Panc1 (cell line): ENCODE measurements at regions not wholly inside any gene's neighbourhood (a gene's known extent, or its start where the extent isn't known, plus 50 kb on each side); places are given as distances from the start of the nearest gene placed in this dataset.
"Not testable (repeated sequence)": the region's sequence is repeated elsewhere in the genome, so short reads cannot be mapped to it uniquely, and the experiment has no call there.

Source experiments
- ATAC-seq: fragments of 200-7000 bp; cut with Tn5 transposase; 2 replicates; pipeline ENCODE4 v1.9.1; 2020; ENCODE audit warnings: mild to moderate bottlenecking, moderate library complexity
- BruUV-seq: library from RNA; stranded (reverse); fragments of 400-500 nt; replicated peaks from 2 replicates; lab custom pipeline; 2021; lab: Mats Ljungman, UMichigan
- CTCF ChIA-PET: fragments of 300-600 bp; sonication (Branson Sonifier 250); formaldehyde crosslinking; loops from one replicate; lab custom pipeline; 2022; ENCODE audit warnings: antibody characterized with exemption; lab: Charles Lee
- POLR2A ChIA-PET: fragments of 300-600 bp; sonication (Branson Sonifier 250); formaldehyde crosslinking; loops from one replicate; lab custom pipeline; 2022; ENCODE audit warnings: antibody characterized with exemption; lab: Charles Lee
- DNase-seq: peaks from one replicate; pipeline ENCODE4 v3.0.0-alpha.2; 2010; ENCODE audit warnings: low read depth, low spot score
- H3K27ac ChIP-seq: 2 replicates; pipeline ENCODE4 v1.5.1; 2011; ENCODE audit warnings: mild to moderate bottlenecking, low read length, inconsistent platforms
- H3K27me3 ChIP-seq: fragments of 200-500 bp; sonication (Bioruptor generic); 2 replicates; pipeline ENCODE4 v1.6.0; 2014; ENCODE audit warnings: low read length, inconsistent platforms; ENCODE audit not compliant: control insufficient read depth, insufficient read depth
- H3K36me3 ChIP-seq: fragments of 200-500 bp; sonication (Bioruptor generic); 2 replicates; pipeline ENCODE4 v1.5.1; 2014; ENCODE audit warnings: inconsistent platforms, mild to moderate bottlenecking, low read length, moderate library complexity; ENCODE audit not compliant: control insufficient read depth, insufficient read depth
- H3K4me1 ChIP-seq: 2 replicates; pipeline ENCODE4 v1.5.1; 2011; ENCODE audit warnings: inconsistent platforms, mild to moderate bottlenecking, low read length, moderate library complexity; ENCODE audit not compliant: control insufficient read depth, insufficient read depth
- H3K4me3 ChIP-seq, 2 experiments: 2 replicates each; pipeline ENCODE4 v1.5.1; 2011 to 2012; ENCODE audit warnings: low read depth in 2 of 2, low read length in 2 of 2, mild to moderate bottlenecking in 2 of 2, inconsistent platforms in 1 of 2, moderate library complexity in 1 of 2
- H3K9me3 ChIP-seq: fragments of 200-500 bp; sonication (Bioruptor generic); 2 replicates; pipeline ENCODE4 v1.5.1; 2014; ENCODE audit warnings: low read depth, mild to moderate bottlenecking, inconsistent platforms, low read length, moderate library complexity; ENCODE audit not compliant: control insufficient read depth, insufficient read depth
- CTCF ChIP-seq: fragments of 450-650 bp; IDR thresholded peaks from 2 replicates; pipeline ENCODE4 v1.5.1; 2017; ENCODE audit warnings: mild to moderate bottlenecking
- POLR2AphosphoS5 ChIP-seq: IDR thresholded peaks from 2 replicates; pipeline ENCODE4 v1.6.1; 2012; ENCODE audit warnings: mild to moderate bottlenecking, low read depth, low read length, moderate library complexity
- REST ChIP-seq, 2 experiments: IDR thresholded peaks; 2 replicates each; pipeline ENCODE4 v1.6.1; 2011 to 2012; ENCODE audit warnings: low read depth in 2 of 2, control low read depth in 1 of 2, low read length in 1 of 2, mild to moderate bottlenecking in 1 of 2, moderate library complexity in 1 of 2; ENCODE audit not compliant: insufficient read depth in 1 of 2
- SIN3A ChIP-seq: IDR thresholded peaks from 2 replicates; pipeline ENCODE4 v1.6.1; 2012; ENCODE audit warnings: low read depth, mild to moderate bottlenecking, low read length, moderate library complexity, borderline replicate concordance; ENCODE audit not compliant: insufficient read depth
- TCF7L2 ChIP-seq: IDR thresholded peaks from 2 replicates; pipeline ENCODE4 v1.6.1; 2011; ENCODE audit warnings: mild to moderate bottlenecking, low read depth, low read length, inconsistent platforms
- in situ Hi-C: cut with HindIII; loops from 2 replicates; pipeline ENCODE4 v1.10.0; 2016; ENCODE audit warnings: low sequenced_read_pairs, low pct_unique_long_range_greater_than_20kb
- intact Hi-C: fragments of 100-400 bp; cut with micrococcal nuclease; formaldehyde crosslinking; loops from one replicate; pipeline ENCODE4 v1.10.0; 2022; ENCODE audit not compliant: unreplicated experiment

DNA sequence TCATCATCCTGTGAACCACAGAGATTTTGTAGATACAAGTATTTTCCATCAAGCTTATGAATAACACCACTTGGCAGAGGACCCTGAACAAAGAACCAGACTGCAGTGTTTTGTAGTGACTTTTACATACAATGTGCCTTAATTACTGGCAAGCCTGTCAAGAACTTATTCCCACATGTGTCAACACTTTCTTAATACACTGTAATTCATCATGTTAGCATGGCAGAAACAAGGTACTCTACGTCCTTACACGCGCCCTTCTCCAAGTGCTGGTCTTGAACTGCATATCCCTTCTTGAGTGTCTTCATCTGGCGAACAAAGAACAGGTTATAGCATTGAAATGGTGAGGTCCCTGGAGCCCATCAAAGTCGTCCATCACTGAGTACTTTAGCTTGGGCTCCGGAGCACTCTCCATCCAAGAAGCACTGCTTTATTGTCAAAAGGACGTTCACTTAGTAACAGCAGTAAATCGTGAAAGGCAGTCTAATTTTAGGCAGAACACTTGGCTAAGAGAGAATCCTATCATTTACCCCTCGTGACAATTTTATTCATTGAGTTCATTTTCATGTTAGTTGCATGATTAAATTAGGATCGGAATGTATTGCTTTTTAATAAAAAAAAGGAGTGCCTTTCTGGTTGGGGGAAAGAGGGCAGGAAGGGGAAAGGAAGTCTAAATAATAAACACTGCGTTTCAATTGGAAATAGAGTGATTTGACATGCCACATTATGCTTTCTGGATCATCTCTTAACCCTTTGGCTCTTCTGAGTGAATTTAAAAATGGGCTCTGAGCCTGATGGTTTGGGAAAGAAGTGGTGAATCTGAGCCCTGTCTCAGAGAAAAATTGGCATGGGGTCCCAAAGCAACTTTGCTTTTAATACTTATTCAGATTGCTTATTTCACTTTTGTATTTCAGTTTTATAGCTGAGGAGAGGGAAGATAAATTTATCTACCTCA is 376.1 kb downstream of the DLEU7 start:
- H3K27ac ChIP-seq, result no peak overlapping the region
- in situ Hi-C loops, result no loop called here
- intact Hi-C loops, result no loop called here
- CTCF ChIA-PET, result no interaction called here
- H3K4me3 ChIP-seq, result no peak overlapping the region
- no peaks in the 10 kb centered on the region for H3K9me3 ChIP-seq
- no peaks in the 10 kb centered on the region for H3K27me3 ChIP-seq
- no TSS peak for BruUV-seq
- TF ChIP-seq REST (IDR thresholded peaks at IDR 0.05; ENCODE audit: insufficient read depth in 1 of 2, low read depth in 2 of 2, low read length in 1 of 2) (no peak), CTCF (no peak), SIN3A (no peak)
- no peak for DNase-seq
- H3K36me3 ChIP-seq, result no peaks in the 10 kb centered on the region
- ATAC-seq, result no peak
- H3K4me1 ChIP-seq, result no peaks in the 10 kb centered on the region
- POLR2A ChIA-PET, result no interaction called here

DNA sequence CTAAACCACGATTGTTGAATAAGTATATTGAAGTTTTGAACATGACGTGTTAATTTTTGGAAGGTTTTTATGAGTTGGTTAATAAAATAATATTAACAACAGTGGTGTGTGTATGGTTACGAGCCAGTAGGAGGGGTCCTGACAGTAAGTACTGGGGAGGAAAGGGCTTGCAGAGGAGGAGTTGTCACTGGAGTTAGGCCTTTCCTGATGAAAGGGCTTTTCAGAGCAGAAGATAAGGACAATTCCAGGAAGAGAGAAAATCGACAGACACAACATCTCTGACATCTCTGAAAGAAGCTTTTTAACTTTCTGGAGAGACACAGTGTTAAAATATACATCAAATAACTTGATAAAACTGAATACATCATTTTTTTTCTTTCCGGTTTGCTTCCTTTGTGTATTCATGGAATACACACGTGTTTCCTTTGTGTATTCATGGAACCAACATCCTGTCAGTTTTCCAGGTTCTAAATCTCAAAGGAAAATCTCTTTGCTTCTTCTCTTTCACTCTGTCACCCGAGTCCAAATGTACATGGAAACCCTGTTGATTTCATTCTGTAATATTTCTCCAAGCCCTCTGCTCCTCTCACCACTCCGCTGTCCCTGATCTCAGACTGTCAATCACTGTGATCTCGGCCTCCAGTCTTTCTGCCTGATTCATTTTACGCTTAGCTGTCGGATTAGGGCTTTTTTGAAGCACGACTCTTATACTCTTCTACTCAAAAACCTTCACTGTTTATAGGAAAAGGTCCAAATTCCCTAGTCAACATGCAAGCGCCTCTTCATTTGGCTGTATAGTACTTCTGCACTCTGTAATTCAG is 374.4 kb downstream of the DLEU7 start:
- ChIA-PET POLR2A (no interaction called here), CTCF (no interaction called here)
- Histone ChIP-seq H3K27ac (peak overlapping the region; percentile 7; the same call in 1 of the 2 replicates), H3K27me3 (no peaks in the 10 kb centered on the region), H3K36me3 (no peaks in the 10 kb centered on the region), H3K4me1 (no peaks in the 10 kb centered on the region), H3K9me3 (no peaks in the 10 kb centered on the region), H3K4me3 (no peak overlapping the region)
- TF ChIP-seq TCF7L2 (no peak), POLR2AphosphoS5 (no peak), SIN3A (no peak), REST (IDR thresholded peaks at IDR 0.05; ENCODE audit: insufficient read depth in 1 of 2, low read depth in 2 of 2, low read length in 1 of 2) (no peak), CTCF (no peak)
- ATAC-seq (no peak), DNase-seq (no peak)
- no TSS peak for BruUV-seq
- intact Hi-C loops (no loop called here), in situ Hi-C loops (no loop called here)

- POLR2A ChIA-PET, H3K9me3 ChIP-seq, intact Hi-C loops, CTCF ChIA-PET, ATAC-seq, DNase-seq, H3K4me3 ChIP-seq, H3K27me3 ChIP-seq, BruUV-seq, in situ Hi-C loops, H3K4me1 ChIP-seq, H3K36me3 ChIP-seq, H3K27ac ChIP-seq: not testable (repeated sequence)
Observed at GRCh38 chr13:50473050-50473449, 370.4 kb downstream of the DLEU7 start.
